Thyroid gland (tissue), 4 donors: ENCODE measurements at regions not wholly inside any gene's neighbourhood (a gene's known extent, or its start where the extent isn't known, plus 50 kb on each side); places are given as distances from the start of the nearest gene placed in this dataset.

ENCODE experiments used
- POLR2A ChIP-seq, 2 donors: fragments of 450-650 bp; IDR thresholded peaks; one replicate each; pipeline ENCODE4 v1.6.1; 2017; ENCODE audit warnings: antibody characterized with exemption in 2 of 2, mild to moderate bottlenecking in 2 of 2, moderate library complexity in 1 of 2
- TF ChIP-seq, protein P1 (sequence below), 6 experiments: fragments of 200-600 bp in 3 of 6; fragments of 450-650 bp in 3 of 6; sonication (generic) in 3 of 6; IDR thresholded peaks; one replicate each; pipeline ENCODE4 v1.5.1; 2016 to 2019; ENCODE audit warnings: antibody characterized with exemption in 6 of 6, mild to moderate bottlenecking in 2 of 6, inconsistent platforms in 1 of 6, moderate library complexity in 1 of 6

DNA sequence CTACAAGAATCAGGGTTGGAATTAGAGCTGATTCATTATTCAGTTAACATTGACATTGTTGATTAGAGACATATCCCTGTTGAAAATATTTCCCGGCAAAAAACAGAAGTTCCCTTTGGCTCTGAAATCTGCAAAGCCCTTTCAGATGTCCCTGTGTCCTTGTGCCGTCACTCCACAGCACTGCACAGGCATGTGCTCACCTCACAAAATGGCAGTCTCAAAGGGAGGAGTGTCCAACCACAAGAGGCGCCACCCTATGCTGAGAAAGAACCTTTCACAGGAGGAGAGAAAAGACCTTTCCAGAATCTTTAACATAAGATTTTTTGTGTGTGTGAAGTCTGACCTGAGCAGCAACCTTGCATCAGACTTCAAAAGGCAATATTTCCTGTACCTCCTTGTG, 112.8 kb upstream of the PRSS3 start:
- TF ChIP-seq, protein P1, sequence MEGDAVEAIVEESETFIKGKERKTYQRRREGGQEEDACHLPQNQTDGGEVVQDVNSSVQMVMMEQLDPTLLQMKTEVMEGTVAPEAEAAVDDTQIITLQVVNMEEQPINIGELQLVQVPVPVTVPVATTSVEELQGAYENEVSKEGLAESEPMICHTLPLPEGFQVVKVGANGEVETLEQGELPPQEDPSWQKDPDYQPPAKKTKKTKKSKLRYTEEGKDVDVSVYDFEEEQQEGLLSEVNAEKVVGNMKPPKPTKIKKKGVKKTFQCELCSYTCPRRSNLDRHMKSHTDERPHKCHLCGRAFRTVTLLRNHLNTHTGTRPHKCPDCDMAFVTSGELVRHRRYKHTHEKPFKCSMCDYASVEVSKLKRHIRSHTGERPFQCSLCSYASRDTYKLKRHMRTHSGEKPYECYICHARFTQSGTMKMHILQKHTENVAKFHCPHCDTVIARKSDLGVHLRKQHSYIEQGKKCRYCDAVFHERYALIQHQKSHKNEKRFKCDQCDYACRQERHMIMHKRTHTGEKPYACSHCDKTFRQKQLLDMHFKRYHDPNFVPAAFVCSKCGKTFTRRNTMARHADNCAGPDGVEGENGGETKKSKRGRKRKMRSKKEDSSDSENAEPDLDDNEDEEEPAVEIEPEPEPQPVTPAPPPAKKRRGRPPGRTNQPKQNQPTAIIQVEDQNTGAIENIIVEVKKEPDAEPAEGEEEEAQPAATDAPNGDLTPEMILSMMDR (IDR thresholded peaks at IDR 0.05): no peak
- TF ChIP-seq POLR2A (IDR thresholded peaks at IDR 0.05): no peak
